ENCODE measurements at regions not wholly inside any gene's neighbourhood (a gene's known extent, or its start where the extent isn't known, plus 50 kb on each side); places are given as distances from the start of the nearest gene placed in this dataset.

GRCh38 chr1:164320790-164321731 lies 237.9 kb upstream of the PBX1 start:
- ChIA-PET CTCF (no interaction called here), POLR2A (no interaction called here)
- Histone ChIP-seq H3K79me2 (ENCODE audit: insufficient read depth) (no peaks in the 10 kb centered on the region), H3K9me3 (no peaks in the 10 kb centered on the region), H3F3A (replicated peaks; ENCODE audit: insufficient read depth) (no peaks in the 10 kb centered on the region), H3K4me3 (ENCODE audit: low read depth in 2 of 2, low read length in 1 of 2) (peak overlapping the region; percentile 15 to 54; a peak in 3 of 4 replicates), H2AFZ (ENCODE audit: low read depth) (no peak overlapping the region), H3K27me3 (ENCODE audit: insufficient read depth) (no peaks in the 10 kb centered on the region), H3K9ac (no peak overlapping the region), H4K20me1 (ENCODE audit: insufficient read depth) (no peaks in the 10 kb centered on the region), H3K27ac (ENCODE audit: low read depth in 2 of 2, low read length in 1 of 2) (no peak overlapping the region), H3K4me1 (ENCODE audit: control insufficient read depth in 1 of 2, insufficient read depth in 2 of 2, low read depth in 1 of 2, low read length in 1 of 2) (no peaks in the 10 kb centered on the region), H3K9me2 (no peaks in the 10 kb centered on the region), H3K4me2 (peak overlapping the region; percentile 65), H3K36me3 (replicated peaks in 1 of 2; ENCODE audit: control insufficient read depth in 1 of 2, insufficient read depth in 2 of 2, low read length in 1 of 2) (no peaks in the 10 kb centered on the region)
- 17% methylated on average over 38 of the region's 56 CpGs for WGBS (ENCODE audit: low lambda C conversion rate)
- TF ChIP-seq RCOR1 (IDR thresholded peaks at IDR 0.05; ENCODE audit: low read length), result no peak
- no peak for TF ChIP-seq MXI1 (IDR thresholded peaks at IDR 0.05; ENCODE audit: low read depth, low read length)
- TF ChIP-seq USF1 (IDR thresholded peaks at IDR 0.05; ENCODE audit: borderline replicate concordance, low read depth), result no peak
- TF ChIP-seq, protein P1, sequence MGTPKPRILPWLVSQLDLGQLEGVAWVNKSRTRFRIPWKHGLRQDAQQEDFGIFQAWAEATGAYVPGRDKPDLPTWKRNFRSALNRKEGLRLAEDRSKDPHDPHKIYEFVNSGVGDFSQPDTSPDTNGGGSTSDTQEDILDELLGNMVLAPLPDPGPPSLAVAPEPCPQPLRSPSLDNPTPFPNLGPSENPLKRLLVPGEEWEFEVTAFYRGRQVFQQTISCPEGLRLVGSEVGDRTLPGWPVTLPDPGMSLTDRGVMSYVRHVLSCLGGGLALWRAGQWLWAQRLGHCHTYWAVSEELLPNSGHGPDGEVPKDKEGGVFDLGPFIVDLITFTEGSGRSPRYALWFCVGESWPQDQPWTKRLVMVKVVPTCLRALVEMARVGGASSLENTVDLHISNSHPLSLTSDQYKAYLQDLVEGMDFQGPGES (IDR thresholded peaks at IDR 0.05; ENCODE audit: low read depth, low read length), result no peak
- TF ChIP-seq NFIC (IDR thresholded peaks at IDR 0.05; ENCODE audit: borderline replicate concordance), result no peak
- no peak for TF ChIP-seq JUND (IDR thresholded peaks at IDR 0.05)
- no peak for TF ChIP-seq RAD21 (IDR thresholded peaks at IDR 0.05; ENCODE audit: low read length)
- no peak for TF ChIP-seq EZH2phosphoT487 (IDR thresholded peaks at IDR 0.05; ENCODE audit: borderline replicate concordance, low read depth)
- no peak for TF ChIP-seq NRF1 (IDR thresholded peaks at IDR 0.05; ENCODE audit: low read depth, low read length)
- no peak for TF ChIP-seq CTCF (IDR thresholded peaks at IDR 0.05)
- no peak for TF ChIP-seq RXRA (IDR thresholded peaks at IDR 0.05; ENCODE audit: borderline replicate concordance, low read depth)
- TF ChIP-seq YY1 (IDR thresholded peaks at IDR 0.05; ENCODE audit: low read depth), result no peak
- no peak for TF ChIP-seq USF2 (IDR thresholded peaks at IDR 0.05; ENCODE audit: borderline replicate concordance, low read depth, low read length)
- no peak for TF ChIP-seq FOXM1 (IDR thresholded peaks at IDR 0.05; ENCODE audit: low read depth)
- no peak for TF ChIP-seq MEF2A (IDR thresholded peaks at IDR 0.05; ENCODE audit: borderline replicate concordance, low read depth)
- no peak for TF ChIP-seq REST (IDR thresholded peaks at IDR 0.05; ENCODE audit: low read depth, low read length)
- no peak for TF ChIP-seq FOXJ3 (CRISPR knock-in tag; IDR thresholded peaks at IDR 0.05)
- no peak for TF ChIP-seq TCF12 (IDR thresholded peaks at IDR 0.05)
- TF ChIP-seq ZBTB33 (IDR thresholded peaks at IDR 0.05; ENCODE audit: borderline replicate concordance, low read depth), result no peak
- no peak for TF ChIP-seq SIN3A (IDR thresholded peaks at IDR 0.05; ENCODE audit: borderline replicate concordance, low read depth, low read length)
- peak; percentile 58 for DNase-seq

Data from SK-N-SH (cell line).